ENCODE measurements at regions not wholly inside any gene's neighbourhood (a gene's known extent, or its start where the extent isn't known, plus 50 kb on each side); places are given as distances from the start of the nearest gene placed in this dataset.
"Not testable (repeated sequence)": the region's sequence is repeated elsewhere in the genome, so short reads cannot be mapped to it uniquely, and the experiment has no call there.

- Histone ChIP-seq H3K36me3 (no peaks in the 10 kb centered on the region), H3K9me3 (ENCODE audit: severe bottlenecking) (no peaks in the 10 kb centered on the region), H3K27ac (no peak overlapping the region), H3K4me3 (ENCODE audit: low read depth, low read length) (no peak overlapping the region), H3K27me3 (ENCODE audit: insufficient read depth, low read depth, severe bottlenecking) (no peaks in the 10 kb centered on the region)
- DNase-seq, result no peak
- TF ChIP-seq, protein P1, sequence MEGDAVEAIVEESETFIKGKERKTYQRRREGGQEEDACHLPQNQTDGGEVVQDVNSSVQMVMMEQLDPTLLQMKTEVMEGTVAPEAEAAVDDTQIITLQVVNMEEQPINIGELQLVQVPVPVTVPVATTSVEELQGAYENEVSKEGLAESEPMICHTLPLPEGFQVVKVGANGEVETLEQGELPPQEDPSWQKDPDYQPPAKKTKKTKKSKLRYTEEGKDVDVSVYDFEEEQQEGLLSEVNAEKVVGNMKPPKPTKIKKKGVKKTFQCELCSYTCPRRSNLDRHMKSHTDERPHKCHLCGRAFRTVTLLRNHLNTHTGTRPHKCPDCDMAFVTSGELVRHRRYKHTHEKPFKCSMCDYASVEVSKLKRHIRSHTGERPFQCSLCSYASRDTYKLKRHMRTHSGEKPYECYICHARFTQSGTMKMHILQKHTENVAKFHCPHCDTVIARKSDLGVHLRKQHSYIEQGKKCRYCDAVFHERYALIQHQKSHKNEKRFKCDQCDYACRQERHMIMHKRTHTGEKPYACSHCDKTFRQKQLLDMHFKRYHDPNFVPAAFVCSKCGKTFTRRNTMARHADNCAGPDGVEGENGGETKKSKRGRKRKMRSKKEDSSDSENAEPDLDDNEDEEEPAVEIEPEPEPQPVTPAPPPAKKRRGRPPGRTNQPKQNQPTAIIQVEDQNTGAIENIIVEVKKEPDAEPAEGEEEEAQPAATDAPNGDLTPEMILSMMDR (IDR thresholded peaks at IDR 0.05; ENCODE audit: low read depth, low read length), result no peak
Observed at GRCh38 chr4:26015133-26015651, 101.2 kb downstream of the SMIM20 start.

GRCh38 chr4:26015906-26016305 lies 101.9 kb downstream of the SMIM20 start:
- Histone ChIP-seq H3K36me3 (no peaks in the 10 kb centered on the region), H3K4me3 (ENCODE audit: low read depth, low read length) (no peak overlapping the region), H3K27me3 (ENCODE audit: insufficient read depth, low read depth, severe bottlenecking) (no peaks in the 10 kb centered on the region), H3K9me3 (ENCODE audit: severe bottlenecking) (no peaks in the 10 kb centered on the region), H3K27ac (no peak overlapping the region)
- TF ChIP-seq, protein P1 (IDR thresholded peaks at IDR 0.05; ENCODE audit: low read depth, low read length), result no peak
- DNase-seq, result no peak

DNA sequence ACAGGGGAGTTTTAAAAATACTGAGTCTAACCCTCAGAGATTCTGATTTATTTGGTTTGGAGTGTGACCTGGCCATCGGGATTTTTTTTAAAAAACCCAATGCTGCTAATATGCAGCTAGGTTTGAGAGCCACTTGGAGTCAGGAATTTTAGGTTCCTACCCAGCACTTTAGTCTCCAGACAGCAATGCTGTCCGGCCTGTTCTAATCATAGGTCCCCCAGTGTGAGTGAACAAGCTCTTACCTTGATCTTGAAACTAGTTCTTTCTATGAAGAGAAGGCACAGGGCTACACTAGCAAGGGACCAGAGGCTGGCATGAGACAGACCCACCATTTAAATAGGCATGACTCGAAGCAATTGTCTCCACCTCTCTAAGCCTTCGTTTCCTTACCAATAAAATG lies 103.5 kb downstream of the SMIM20 start:
- H3K27ac ChIP-seq, result no peak overlapping the region
- DNase-seq, result no peak
- H3K9me3 ChIP-seq (ENCODE audit: severe bottlenecking), result no peaks in the 10 kb centered on the region
- no peaks in the 10 kb centered on the region for H3K36me3 ChIP-seq
- TF ChIP-seq, protein P1 (IDR thresholded peaks at IDR 0.05; ENCODE audit: low read depth, low read length), result no peak
- H3K4me3 ChIP-seq (ENCODE audit: low read depth, low read length), result no peak overlapping the region
- H3K27me3 ChIP-seq (ENCODE audit: insufficient read depth, low read depth, severe bottlenecking), result no peaks in the 10 kb centered on the region

- H3K9me3 ChIP-seq (ENCODE audit: severe bottlenecking); H3K36me3 ChIP-seq: not testable (repeated sequence)
Observed at GRCh38 chr4:26017961-26018700, 104.1 kb downstream of the SMIM20 start.

GRCh38 chr4:26020083-26020668 lies 106.2 kb downstream of the SMIM20 start:
- DNase-seq, result no peak
- no peaks in the 10 kb centered on the region for H3K27me3 ChIP-seq (ENCODE audit: insufficient read depth, low read depth, severe bottlenecking)
- H3K4me3 ChIP-seq (ENCODE audit: low read depth, low read length), result no peak overlapping the region

More at GRCh38 chr4:26017961-26018700, 104.1 kb downstream of the SMIM20 start:
- not testable (repeated sequence) for DNase-seq; H3K27me3 ChIP-seq (ENCODE audit: insufficient read depth, low read depth, severe bottlenecking); H3K4me3 ChIP-seq (ENCODE audit: low read depth, low read length); H3K27ac ChIP-seq

GRCh38 chr4:26020881-26021280 lies 106.9 kb downstream of the SMIM20 start:
- TF ChIP-seq, protein P1 (IDR thresholded peaks at IDR 0.05; ENCODE audit: low read depth, low read length), result no peak
- Histone ChIP-seq H3K9me3 (ENCODE audit: severe bottlenecking) (no peaks in the 10 kb centered on the region), H3K27ac (no peak overlapping the region), H3K4me3 (ENCODE audit: low read depth, low read length) (no peak overlapping the region), H3K27me3 (ENCODE audit: insufficient read depth, low read depth, severe bottlenecking) (no peaks in the 10 kb centered on the region), H3K36me3 (no peaks in the 10 kb centered on the region)
- no peak for DNase-seq

More at GRCh38 chr4:26020083-26020668, 106.2 kb downstream of the SMIM20 start:
- Histone ChIP-seq H3K27ac (no peak overlapping the region), H3K9me3 (ENCODE audit: severe bottlenecking) (no peaks in the 10 kb centered on the region), H3K36me3 (no peaks in the 10 kb centered on the region)
- TF ChIP-seq, protein P1 (IDR thresholded peaks at IDR 0.05; ENCODE audit: low read depth, low read length), result no peak
